ENCODE measurements at regions not wholly inside any gene's neighbourhood (a gene's known extent, or its start where the extent isn't known, plus 50 kb on each side); places are given as distances from the start of the nearest gene placed in this dataset.

DNA sequence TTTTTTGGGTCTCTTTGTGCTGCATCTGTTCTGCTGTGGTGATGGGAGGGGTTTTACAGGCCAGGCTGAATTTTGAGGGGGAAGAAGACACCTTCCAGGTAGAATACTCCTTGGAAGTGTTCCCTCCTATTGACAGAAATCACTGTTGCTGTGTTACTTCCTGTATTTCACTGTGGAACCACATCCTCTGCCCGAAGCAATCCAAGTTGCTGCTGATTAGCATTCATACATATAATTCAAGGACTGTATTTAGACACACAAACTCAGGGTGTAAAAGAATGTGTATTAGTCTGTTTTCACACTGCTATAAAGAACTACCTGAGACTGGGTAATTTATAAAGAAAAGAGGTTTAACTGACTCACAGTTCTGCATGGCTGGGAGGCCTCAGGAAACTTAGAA is 50.6 kb upstream of the TMEM244 start:
- no peak for FAIRE-seq

Data from G401.6 (cell line).